GM23248 (cell line): ENCODE measurements at regions not wholly inside any gene's neighbourhood (a gene's known extent, or its start where the extent isn't known, plus 50 kb on each side); places are given as distances from the start of the nearest gene placed in this dataset.

Experiments used
- EZH2 ChIP-seq: fragments of 200-600 bp; sonication (generic); IDR thresholded peaks from 2 replicates; pipeline ENCODE4 v1.6.1; 2018; ENCODE audit warnings: antibody characterized with exemption, mild to moderate bottlenecking; ENCODE audit not compliant: insufficient read depth, poor library complexity, severe bottlenecking
- EZH2phosphoT487 ChIP-seq: fragments of 200-600 bp; sonication (generic); IDR thresholded peaks from 2 replicates; pipeline ENCODE4 v1.6.1; 2018; ENCODE audit warnings: antibody characterized with exemption, moderate library complexity, mild to moderate bottlenecking, low read depth; ENCODE audit not compliant: insufficient read depth

- no peak for TF ChIP-seq EZH2
- no peak for TF ChIP-seq EZH2phosphoT487
Measured at GRCh38 chr2:144753416-144753815, 233.5 kb upstream of the ZEB2 start.
